CD1c-positive myeloid dendritic cell (primary cell): ENCODE measurements at regions not wholly inside any gene's neighbourhood (a gene's known extent, or its start where the extent isn't known, plus 50 kb on each side); places are given as distances from the start of the nearest gene placed in this dataset.

Source experiments
- DNase-seq: peaks from one replicate; pipeline ENCODE4 v3.0.0-alpha.2; 2016; ENCODE audit errors: extremely low spot score

- DNase-seq: no peak
Measured at GRCh38 chr6:155599561-155599960, 143.9 kb upstream of the NOX3 start.

GRCh38 chr6:155599160-155599559 lies 143.5 kb upstream of the NOX3 start:
- DNase-seq: no peak

DNA sequence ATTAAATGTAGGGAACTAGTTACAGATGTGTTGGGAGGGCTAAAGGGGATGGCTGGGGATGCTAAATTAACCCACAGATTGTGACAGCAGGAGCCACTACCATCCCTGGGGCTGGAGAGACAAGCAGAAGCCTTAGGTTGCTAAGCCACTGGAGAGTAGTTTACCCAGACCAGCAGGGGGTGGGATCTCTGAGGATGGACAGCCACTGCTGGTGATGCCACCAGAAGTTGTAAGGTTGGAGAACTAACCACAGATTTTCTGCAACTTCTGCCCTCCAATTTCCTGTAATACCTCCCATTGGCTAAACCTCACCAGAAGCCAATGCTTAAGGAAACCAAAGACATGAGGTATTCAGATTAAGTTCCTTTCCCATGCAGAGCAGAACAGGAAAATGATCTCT lies 139.6 kb upstream of the NOX3 start:
- DNase-seq: no peak

DNA sequence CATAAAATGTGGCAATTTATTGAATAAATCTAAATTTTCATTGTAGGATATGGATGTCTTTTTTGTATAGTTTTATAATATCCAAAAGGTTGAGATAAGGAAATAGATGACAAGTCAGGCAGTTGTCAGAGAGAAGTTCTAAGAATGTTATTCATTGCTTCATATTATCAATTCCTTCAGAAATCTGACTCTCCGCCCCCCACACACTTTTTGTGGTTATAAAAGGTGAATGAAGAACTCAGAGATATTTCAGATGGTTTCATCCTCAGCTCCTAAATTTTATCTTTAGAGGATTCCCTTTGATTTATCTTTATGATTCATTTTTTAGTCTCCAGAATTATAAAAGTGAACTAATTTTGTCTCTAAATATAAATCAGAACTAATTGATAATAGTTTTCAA lies 136.1 kb upstream of the NOX3 start:
- no peak for DNase-seq

DNA sequence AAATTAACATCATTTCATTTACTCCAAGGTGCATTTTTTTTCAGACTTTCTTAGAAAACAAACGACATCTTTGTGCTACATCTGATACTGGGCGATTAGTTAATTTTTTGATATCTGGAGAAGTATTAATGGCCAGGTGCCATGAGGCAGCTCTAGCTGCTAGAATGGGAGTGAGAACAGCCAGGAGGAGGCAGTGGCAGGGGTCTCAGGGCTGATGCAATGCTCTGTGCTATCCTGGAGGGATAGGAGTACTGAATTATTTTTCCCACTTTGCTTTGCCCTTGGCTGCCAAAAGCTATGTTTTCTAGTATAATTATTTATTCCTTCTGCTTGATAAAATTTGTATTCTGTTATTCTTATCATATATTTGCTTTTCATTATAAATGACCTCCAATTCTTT lies 133.6 kb upstream of the NOX3 start:
- no peak for DNase-seq

DNA sequence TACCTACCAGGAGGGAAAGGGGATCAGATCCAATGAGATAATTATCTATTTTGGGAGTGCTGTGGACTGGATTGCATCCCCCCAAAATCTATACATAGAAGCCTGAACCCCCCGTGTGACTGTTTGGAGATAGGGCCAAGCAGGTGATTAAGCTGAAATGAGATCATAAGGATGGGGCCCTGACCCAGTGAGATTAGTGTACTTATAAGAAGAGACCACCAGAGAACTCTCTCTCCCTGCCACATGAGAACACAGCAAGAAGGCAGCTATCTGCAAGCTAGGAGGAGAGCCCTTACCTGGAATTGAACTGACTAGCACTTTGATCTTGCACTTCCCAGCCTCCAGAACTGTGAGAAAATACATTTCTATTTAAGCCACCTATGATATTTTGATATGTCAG lies 132.2 kb upstream of the NOX3 start:
- DNase-seq: no peak

GRCh38 chr6:155586090-155586489 lies 130.5 kb upstream of the NOX3 start:
- DNase-seq: no peak

- DNase-seq: no peak
Measured at GRCh38 chr6:155584006-155584405, 128.4 kb upstream of the NOX3 start.

- no peak for DNase-seq
Measured at GRCh38 chr6:155582016-155582991, 126.7 kb upstream of the NOX3 start.

GRCh38 chr6:155580904-155581303 lies 125.3 kb upstream of the NOX3 start:
- no peak for DNase-seq

- DNase-seq: no peak
Measured at GRCh38 chr6:155578251-155578650, 122.6 kb upstream of the NOX3 start.

DNA sequence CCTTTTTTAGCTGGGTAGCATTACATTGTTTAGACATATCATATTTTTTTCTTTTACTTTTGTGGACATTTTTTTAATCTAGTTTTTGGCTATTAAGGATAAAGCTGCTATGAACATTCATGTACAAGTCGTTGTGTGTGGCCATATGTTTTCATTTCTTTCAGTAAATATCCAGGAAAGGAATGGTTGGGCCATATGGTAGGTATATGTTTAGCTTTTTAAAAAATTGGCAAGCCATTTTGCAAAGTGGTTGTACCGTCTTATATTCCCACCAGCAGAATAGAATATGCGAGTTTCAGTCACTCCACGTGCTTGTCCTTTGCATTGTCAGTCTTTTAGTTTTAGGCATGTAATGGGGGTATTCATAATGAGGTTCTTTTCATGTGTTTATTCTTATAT lies 106.3 kb upstream of the NOX3 start:
- no peak for DNase-seq

GRCh38 chr6:155561257-155561965 lies 105.8 kb upstream of the NOX3 start:
- DNase-seq: no peak

DNA sequence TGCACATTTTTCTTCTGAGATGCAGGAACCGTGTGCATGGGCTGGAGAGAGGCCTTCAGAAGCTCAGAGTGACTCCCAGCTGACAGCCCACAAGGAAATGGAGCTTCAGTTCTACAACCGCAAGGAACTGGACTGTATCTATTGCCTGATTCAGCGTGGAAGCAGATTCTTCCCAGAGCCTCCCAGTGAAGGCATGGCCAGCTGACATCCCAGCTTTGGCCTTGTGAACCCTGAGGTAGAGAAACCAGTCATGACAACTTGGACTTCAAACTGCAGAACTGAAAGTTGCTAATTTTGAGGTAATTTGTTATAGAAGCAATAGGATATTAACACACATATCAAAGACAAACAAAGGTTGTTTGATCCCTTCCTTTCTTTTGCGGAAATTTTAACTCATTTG lies 94.3 kb upstream of the NOX3 start:
- DNase-seq: no peak

GRCh38 chr6:155549028-155549798 lies 93.6 kb upstream of the NOX3 start:
- DNase-seq: no peak

DNA sequence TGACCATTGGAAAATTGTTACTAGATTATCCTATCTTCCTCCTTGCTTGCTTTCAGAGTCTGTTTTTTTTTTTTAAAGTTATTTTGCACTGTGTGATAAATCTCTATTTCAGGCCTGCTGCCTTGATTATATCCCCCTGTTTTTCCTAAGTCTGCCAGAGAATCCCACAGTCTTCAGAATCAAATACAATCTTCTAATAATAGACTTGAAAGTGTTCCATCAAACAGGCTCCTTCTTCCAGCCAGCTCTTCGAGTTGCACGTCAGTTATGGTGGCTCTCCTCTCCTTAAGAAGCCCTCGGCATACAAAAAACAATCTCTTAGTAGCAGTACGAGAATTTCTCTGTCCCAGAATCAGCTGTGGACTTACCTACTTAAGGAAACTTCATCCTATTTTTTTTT lies 92.9 kb upstream of the NOX3 start:
- DNase-seq: no peak

GRCh38 chr6:155544677-155545076 lies 89.0 kb upstream of the NOX3 start:
- DNase-seq: no peak

DNA sequence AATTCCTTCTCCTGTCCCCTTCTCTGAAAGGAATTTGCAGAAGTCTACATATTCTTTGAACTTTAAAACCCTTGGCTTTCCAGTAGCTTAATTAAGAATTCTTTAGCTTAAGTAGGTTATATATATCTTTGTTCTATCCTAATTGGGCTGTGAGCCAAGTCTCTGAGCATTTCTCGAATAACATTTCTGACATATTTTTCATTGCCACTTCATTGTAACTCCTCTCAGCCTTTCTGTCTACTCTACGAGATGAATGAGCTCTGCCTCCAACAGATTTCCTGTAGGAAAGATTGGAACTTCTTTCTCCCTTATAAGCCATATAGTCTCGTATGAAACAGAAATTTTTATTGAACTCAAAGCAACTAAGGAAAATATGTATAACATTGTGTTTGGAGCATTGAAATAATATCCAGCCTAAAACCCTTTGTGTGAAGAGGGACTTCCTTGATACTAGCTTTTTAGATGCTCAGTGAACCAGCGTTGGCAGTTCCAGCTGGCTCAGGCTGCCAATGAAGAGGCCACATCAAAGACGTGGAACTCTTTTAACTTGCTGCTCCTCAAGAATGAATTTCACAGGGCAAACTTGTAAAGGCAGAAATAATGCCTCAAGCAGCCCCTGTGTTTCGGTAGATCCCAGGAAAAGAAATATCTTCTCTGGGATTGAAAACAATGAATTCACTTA lies 87.7 kb upstream of the NOX3 start:
- no peak for DNase-seq

DNA sequence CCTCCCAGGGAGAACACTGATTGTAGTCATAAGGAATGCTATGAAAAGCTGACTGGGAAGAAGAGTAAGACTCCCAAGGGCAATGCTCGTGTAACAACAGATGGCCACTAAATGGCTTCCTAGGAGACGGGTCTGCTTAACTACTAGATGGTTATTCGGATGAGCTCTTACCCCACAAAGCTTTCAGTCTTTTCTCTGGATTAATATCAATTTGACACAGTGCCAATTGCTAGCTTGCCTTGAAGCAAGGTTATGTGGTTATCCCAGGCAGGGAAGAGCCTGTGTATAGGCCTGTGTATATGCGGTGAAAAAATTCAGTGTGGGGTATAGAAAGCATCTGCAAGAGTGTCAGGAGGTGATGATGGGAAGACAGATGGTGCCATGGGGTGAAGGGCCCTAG lies 86.4 kb upstream of the NOX3 start:
- no peak for DNase-seq

- no peak for DNase-seq
Measured at GRCh38 chr6:155538708-155539390, 83.2 kb upstream of the NOX3 start.

DNA sequence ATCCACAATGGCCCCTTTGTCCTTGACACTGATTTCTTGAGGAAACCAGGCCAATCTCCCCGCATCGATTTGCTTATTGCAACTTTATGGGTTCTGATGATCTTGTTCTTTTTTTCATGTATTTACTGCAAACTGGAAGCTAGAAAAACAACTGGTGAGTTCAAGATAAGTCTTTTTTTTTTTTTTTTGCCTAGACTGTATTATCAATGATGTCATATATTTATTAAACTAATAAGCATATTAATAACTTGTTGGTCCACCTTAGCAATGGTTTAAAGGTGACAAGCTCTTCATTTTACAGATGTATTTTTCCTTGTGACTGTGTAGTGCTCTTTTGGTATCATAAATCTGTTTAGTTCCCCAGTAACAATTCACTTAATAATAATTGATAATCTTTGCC lies 79.0 kb upstream of the NOX3 start:
- no peak for DNase-seq
